Hematopoietic multipotent progenitor cell treated with erythropoietin and hydrocortisone succinate and interleukin-3 and kit ligand, for 8 days (in vitro differentiated cells): ENCODE measurements at regions not wholly inside any gene's neighbourhood (a gene's known extent, or its start where the extent isn't known, plus 50 kb on each side); places are given as distances from the start of the nearest gene placed in this dataset.
A peak's percentile ranks its signal among the peaks of the same experiment; 100 is the strongest.

Source experiments
- DNase-seq: peaks from one replicate; pipeline ENCODE4 v3.0.0-alpha.2; 2015

GRCh38 chr4:65971686-65972085, 301.4 kb upstream of the EPHA5 start:
- no peak for DNase-seq

GRCh38 chr4:65968831-65969558, 298.7 kb upstream of the EPHA5 start:
- no peak for DNase-seq

DNA sequence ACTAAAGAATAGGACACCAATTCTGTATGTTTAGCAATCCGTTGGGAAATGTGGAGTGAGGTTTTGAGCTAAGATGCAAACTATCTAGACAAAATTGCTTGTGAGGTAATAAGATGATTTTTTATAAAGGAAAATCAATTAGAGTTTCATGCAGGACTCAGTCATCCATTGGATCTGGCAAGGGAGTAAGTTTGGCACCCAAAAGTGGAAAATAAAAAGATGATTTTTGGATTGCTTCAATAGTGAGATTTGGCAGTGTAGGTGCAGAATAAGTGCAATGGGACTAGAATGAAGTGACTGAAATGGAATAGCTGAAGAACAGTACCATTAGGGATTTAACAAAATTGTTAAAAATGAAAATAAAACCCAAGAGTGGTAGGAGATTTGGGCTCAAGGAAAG, 290.5 kb upstream of the EPHA5 start:
- no peak for DNase-seq

GRCh38 chr4:65954416-65954815, 284.1 kb upstream of the EPHA5 start:
- DNase-seq, result no peak

DNA sequence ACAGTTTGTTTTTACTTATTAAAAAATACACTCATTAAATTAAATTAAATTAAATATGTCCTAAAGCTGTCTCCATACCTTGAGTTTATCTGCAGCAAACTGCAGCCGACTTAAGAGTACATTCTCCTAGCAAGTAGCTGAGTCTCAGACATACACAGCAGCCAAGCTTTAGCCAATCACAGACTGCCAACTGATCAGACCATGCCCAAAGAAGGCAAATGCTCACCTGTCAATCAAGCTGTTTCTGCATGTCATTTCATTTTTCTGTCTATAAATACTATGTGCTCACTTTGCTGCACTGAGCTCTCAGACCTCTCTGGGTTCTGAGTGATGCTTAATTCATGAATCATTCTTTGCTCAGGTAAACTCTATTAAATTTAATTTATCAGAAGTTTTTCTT, 280.9 kb upstream of the EPHA5 start:
- DNase-seq, result no peak

- no peak for DNase-seq
These were observed 272.8 kb upstream of the EPHA5 start for GRCh38 chr4:65943076-65943475.

- DNase-seq, result no peak
These were observed 254.6 kb upstream of the EPHA5 start for GRCh38 chr4:65924843-65925242.

GRCh38 chr4:65923616-65924015, 253.3 kb upstream of the EPHA5 start:
- no peak for DNase-seq

DNA sequence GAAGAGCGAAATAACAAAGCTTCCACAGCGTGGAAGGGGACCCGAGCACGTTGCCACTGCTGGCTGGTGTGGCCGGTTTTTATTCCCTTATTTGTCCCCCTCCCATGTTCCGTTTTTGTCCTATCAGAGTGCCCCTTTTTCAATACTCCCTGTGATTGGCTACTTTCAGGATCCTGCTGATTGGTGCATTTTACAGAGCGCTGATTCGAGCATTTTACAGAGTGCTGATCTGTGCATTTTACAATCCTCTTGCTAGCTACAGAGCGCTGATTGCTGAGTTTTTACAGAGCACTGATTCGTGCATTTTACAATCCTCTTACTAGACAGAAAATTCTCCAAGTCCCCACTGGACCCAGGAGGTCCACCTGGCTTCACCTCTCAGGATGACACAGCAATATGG, 250.9 kb upstream of the EPHA5 start:
- no peak for DNase-seq

- no peak for DNase-seq
These were observed 248.6 kb upstream of the EPHA5 start for GRCh38 chr4:65918872-65919271.

- DNase-seq, result no peak
These were observed 247.9 kb upstream of the EPHA5 start for GRCh38 chr4:65918212-65918611.

DNA sequence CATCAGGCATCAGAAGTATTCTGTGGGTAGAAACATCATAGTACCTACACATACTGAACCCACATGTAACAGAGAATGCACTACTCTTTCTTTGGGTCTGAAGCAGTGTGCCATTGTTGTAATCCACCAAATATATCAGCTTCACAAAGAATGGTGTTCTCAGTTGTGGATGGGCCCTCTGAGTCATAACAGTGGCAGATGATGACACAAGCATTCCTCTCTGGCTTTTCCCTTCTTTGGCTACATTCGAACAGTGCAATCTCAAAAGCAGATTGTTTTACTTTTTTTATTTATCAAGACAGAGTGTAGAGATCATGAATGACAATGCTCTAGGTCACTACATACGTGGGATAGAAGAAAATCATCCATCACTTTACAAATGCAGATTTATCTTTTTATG, 247.2 kb upstream of the EPHA5 start:
- DNase-seq, result no peak

DNA sequence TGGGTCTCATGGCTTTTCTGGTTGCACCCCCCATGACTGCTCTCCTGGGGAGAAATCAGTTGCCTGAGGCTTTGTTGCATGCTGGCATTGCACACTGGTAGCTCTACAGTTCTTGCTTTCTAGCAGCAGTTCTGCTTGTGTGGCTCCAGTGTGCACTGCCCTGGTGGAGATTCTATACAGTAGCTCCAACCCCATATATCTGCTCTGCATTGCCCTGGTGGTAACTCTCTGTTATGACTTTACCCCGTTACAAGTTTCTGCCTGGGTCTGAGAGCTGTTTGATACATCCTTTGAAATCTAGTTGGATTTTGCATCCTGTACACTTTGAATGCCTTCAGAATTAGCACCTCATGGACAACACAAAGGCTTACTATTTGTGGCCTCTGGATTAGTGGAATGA, 241.4 kb upstream of the EPHA5 start:
- DNase-seq, result no peak

GRCh38 chr4:65893957-65894755, 223.9 kb upstream of the EPHA5 start:
- no peak for DNase-seq

- no peak for DNase-seq
These were observed 223.0 kb upstream of the EPHA5 start for GRCh38 chr4:65893271-65893670.

GRCh38 chr4:65880594-65880993, 210.3 kb upstream of the EPHA5 start:
- DNase-seq, result no peak

DNA sequence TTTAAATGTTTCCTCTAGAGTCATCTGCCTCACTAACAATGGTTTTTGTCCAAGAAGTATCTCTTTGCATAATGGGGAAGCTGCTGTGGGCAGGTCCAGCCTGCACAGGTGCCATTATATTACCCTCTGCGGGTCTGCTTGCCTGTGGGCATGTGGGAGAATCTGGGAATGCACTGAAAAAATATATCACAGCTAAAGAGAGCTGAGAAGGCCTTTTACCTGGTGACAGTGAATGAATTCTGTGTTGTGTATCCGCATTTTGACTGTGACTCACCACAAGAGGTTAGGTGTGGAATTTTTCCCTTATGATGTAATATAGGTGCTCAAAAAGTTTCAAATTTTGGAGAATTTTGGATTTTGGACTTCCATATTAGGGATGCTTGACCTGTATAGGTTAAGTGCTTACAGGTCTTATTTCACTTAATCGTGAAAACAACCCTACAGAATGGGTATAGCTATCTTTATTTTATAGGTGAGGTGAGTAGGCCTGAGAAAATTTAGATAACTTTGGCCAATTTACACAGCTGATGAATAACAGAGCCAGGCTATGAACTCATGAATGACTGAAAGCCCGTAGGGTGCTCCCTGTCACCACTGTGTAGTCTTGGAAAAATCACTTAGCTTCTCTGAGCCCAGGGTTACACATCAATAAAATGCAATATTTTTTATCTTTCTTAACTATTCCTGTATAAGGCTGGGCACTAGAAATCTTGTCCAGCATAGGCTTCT, 198.0 kb upstream of the EPHA5 start:
- no peak for DNase-seq

DNA sequence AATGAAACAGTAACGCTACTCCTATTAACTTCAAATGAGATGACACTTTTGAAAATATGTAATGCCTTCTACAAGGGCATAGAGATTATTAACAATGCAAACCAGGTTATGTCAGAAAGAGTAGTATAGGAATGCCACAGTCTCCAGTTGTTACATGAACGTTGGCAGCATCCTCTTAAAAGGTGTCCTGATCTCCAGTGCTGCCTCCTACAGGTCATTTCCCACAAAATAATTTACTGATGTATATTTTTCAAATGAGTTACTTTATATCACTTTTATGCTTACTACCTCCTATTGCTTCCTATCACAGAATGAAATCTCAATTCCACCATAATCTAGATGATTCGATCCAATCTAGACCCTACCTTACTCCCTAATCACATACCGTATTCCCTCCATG, 195.2 kb upstream of the EPHA5 start:
- peak; percentile 8 for DNase-seq

DNA sequence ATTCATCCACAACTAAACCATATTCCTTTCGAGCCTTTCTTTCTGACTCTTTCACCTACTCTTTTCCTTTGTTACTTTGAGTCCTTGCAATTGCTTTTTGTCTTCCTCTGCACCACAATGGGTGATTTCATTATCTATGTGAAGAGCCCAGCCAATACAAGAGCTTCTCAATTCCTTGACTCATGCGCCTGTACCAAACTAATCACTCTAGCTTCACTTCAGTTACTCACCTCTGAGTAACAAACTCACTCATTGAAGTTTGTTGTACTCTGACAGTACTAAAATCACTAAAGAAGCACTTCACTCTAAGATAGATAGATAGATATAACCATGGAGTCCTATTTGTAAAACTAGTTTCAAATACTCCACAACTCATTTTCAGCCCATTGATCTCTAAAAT, 191.7 kb upstream of the EPHA5 start:
- DNase-seq, result no peak

DNA sequence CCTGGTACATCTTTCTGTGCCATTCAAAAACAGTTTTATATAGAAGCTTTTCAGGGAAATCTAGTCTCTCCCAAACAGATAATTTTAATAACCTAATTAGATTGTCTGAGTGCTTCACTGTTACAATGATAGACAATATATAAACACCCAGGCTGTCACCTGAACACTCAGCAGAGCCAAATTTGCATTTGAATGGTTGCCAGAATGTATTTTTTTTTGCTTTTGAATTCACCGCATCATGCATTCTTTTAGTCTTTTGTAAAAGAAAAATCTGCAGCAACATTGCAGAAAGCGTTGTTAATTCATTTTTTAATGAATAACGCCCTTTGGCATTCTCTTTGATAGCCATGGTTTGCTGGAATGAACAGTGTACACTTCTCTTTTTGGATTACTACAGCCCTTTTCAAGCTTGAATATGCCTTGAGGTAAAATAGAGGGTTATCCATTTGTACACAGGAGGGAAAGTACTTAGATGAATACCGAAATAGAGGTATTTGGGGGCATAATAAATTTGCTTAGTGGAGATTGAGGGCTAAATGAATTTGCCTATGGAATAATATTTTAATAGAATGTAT, 175.0 kb upstream of the EPHA5 start:
- no peak for DNase-seq

GRCh38 chr4:65839164-65839931, 169.1 kb upstream of the EPHA5 start:
- no peak for DNase-seq

GRCh38 chr4:65834707-65835106, 164.4 kb upstream of the EPHA5 start:
- no peak for DNase-seq

- no peak for DNase-seq
These were observed 161.5 kb upstream of the EPHA5 start for GRCh38 chr4:65831828-65832227.
